Stimulated activated naive CD8-positive, alpha-beta T cell treated with anti-CD3 and anti-CD28 coated beads, Interleukin-15, Interleukin-2, amounts not matched to agents 100 U/mL and 50 U/mL, for 24 hours (primary cell): ENCODE measurements at regions not wholly inside any gene's neighbourhood (a gene's known extent, or its start where the extent isn't known, plus 50 kb on each side); places are given as distances from the start of the nearest gene placed in this dataset.
A peak's percentile ranks its signal among the peaks of the same experiment; 100 is the strongest.
"Not testable (repeated sequence)": the region's sequence is repeated elsewhere in the genome, so short reads cannot be mapped to it uniquely, and the experiment has no call there.

Experiments
- ATAC-seq: fragments of 150-1000 bp; cut with Tn5 transposase; one replicate; pipeline ENCODE4 v1.10.0; 2021
- DNase-seq: peaks from one replicate; pipeline ENCODE4 v3.0.0; 2021

- no peak for DNase-seq
- ATAC-seq = no peak
Measured at GRCh38 chr7:23887660-23888059, 177.6 kb downstream of the STK31 start.

- ATAC-seq = no peak
- no peak for DNase-seq
Measured at GRCh38 chr7:23888958-23889357, 178.9 kb downstream of the STK31 start.

DNA sequence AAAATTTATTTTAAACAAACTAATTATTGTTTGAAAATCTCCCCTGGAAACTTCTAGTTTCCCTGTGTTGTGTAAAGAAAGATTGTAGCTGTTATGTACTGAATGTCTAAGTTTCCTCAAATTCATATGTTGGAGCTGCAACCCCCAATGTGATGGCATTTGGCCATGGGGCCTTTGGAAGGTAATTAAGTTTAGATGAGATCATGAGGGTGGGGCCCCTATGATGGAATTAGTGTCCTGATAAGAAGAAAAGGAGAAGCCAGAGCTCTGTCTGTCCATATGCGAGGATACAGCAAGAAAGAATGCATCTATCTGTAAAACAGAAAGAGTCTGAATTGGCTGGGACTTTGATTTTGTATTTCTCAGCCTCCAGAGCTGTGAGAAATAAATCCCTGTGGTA is 179.5 kb downstream of the STK31 start:
- DNase-seq = no peak
- no peak for ATAC-seq

DNA sequence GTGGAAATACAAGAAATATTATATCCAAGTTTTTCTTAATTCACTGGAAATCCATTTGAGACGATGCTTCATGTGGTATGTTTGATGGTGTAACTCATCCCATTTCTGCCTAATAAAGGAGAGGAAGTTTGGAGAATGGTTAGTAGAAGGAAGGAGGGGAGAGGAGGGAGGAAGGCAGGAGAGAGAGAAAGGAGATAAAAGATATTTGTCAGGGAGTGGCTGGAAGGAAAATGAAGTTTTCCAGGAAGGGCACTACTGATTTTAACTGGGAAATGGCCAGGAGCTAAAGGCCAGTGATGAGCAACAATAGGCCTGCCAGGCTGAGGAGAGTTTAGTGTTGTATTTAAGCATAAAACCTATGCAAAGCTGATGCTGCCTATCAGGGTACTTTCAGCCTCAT is 182.0 kb downstream of the STK31 start:
- DNase-seq (no peak), ATAC-seq (no peak)

- ATAC-seq (peak; percentile 42), DNase-seq (no peak)
Measured at GRCh38 chr7:23893176-23893941, 183.3 kb downstream of the STK31 start.

DNA sequence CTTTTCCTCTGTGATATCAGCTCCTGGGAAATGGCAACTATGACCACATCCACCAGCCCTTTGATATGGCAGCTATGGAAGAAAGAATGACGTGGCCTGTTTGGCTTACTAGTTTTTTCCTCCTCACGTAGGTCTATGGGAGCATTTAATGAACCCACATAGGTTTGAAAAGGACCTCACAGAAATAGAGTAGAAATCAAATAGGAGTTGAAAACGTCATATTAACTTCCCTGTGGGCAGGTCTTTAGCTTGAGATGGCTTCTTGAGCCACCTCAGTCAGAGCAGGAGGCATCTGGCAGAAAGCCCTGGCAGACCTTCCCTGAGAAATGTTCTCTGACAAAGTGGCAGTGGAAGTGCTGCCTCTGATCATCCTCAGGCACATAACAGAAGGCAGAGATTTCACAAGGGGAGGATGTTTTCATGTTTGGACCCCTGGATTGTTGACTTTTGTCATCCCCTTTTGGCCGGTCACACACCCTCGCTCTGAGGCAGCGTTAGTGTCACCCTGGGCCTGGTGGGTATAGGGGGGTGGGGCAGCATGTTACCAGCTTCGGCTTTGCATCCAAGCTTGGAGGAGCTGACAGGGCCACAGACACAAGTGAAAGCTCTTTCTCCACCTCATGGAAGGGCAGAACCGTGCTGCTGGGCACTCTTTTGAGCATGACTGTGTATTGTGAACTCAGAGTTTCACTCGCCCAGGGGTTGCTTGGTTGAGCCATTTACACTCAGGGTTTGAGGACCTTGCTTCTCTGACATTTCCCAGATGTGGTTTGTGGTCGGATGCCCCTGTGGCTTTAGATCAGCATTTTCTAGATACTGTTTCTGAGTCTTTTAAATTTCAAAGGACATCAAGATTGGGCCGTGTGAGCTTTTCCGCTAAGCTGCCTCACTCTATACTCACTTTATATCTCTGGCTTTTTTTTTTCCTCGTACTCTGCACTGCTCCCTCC is 184.2 kb downstream of the STK31 start:
- DNase-seq = peak; percentile 69
- ATAC-seq = peak; percentile 86

- ATAC-seq (peak; percentile 25), DNase-seq (no peak)
Measured at GRCh38 chr7:23894892-23895569, 185.0 kb downstream of the STK31 start.

DNA sequence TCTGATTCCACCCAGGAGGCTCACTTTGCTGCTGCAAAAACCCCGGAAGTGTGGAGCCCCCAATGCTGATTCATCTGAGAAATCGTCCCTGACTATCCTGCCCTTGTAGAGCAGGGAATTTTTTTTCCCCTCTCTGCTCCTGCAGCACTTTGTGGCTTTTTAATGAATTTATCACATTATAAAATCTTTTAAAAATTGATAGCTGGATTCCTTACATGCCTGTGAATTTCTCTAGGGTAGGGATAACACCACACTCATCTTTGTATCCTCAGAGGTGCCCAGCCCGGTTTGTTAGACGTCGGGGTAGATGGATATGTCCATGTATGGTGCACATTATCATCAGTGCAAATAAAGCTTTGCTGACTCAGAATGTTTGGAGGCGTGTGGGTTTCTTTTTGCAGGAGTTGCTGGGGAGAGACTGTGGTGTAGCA is 185.7 kb downstream of the STK31 start:
- no peak for ATAC-seq
- DNase-seq = no peak

- ATAC-seq (no peak), DNase-seq (no peak)
Measured at GRCh38 chr7:23898619-23899018, 188.6 kb downstream of the STK31 start.

- ATAC-seq, DNase-seq: not testable (repeated sequence)
Measured at GRCh38 chr7:23904901-23905300, 194.9 kb downstream of the STK31 start.

DNA sequence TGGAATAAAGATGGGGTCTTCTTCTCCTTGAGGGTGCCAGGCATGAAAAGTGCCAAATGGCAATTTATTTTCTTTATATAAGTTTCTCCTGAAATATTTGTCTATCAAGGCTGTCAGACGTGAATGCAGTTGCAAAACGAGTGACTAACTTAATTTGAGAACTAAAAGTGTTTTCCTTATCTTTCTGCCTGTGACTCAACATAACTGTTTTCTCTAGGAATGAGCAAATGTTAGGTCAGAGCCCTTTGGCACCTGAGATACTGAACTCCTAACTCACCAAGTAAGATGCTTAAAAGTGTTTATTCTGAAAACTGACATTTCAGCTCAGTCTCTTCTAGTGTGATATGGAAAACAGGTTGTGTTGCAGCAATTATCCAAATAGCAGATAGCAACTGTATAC is 197.0 kb downstream of the STK31 start:
- DNase-seq (no peak), ATAC-seq (no peak)

DNA sequence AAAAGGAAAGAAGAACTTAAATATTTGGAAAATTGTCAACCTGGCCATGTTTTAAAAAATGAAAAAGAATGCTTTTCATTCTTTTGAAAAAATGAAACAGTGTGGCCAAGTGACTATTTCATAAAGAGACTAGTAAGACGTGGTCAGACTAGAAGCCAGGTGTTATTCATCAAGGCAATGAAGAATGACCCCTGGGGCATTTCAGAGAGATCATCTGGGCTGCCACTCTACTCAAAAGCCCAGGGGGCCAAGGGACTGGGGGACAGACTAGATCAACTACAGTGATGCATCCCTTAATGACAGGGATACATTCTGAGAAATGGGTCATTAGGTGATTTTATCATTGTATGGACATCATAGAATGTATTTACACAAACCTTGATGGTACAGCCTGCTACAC is 199.4 kb downstream of the STK31 start:
- no peak for ATAC-seq

GRCh38 chr7:23912065-23912464 is 202.0 kb downstream of the STK31 start:
- DNase-seq (no peak), ATAC-seq (no peak)

More for the DNA sequence above, 199.4 kb downstream of the STK31 start:
- DNase-seq = no peak

GRCh38 chr7:23913016-23913415 is 203.0 kb downstream of the STK31 start:
- ATAC-seq = no peak
- DNase-seq = no peak

DNA sequence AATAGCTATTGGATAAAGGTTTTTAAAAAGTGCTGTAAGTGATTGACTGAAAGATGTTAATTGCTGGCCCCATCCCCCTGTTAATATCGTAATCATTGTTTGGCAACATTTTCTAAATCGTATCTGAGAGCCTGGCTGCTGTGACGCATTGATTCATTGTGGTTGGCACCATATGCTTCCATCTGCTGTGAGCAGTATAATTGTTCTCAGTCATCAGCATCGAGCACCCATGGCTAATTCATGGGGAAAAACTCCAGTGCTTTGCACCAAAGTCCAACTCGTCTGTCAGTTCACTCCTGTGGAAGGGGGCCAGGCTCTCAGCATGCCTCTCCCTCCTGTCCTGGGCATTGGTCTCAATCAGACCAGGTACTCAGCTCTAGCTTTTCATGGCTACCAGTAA is 205.2 kb downstream of the STK31 start:
- DNase-seq (no peak), ATAC-seq (no peak)

GRCh38 chr7:23918286-23918685 is 208.3 kb downstream of the STK31 start:
- DNase-seq (no peak), ATAC-seq (no peak)

GRCh38 chr7:23918856-23919255 is 208.8 kb downstream of the STK31 start:
- DNase-seq (no peak), ATAC-seq (no peak)

DNA sequence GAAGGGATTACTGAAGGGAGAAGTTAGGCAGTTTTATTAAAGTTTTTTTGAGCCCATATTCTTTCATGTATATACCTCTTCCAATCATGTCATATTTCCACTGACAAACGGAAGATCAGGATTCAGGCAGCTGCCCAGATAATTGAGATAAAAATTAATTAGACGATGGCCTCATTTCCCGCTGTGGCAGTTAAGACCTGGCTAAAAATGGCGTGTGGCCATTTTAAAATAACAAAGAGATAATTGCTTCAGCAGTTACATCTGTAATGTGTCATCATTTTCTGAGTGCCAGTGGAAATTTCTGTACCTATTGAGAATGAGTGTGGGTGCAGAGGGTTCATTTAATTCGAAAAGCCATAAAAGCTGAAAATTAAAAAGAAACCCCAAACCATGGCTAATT is 215.1 kb downstream of the STK31 start:
- DNase-seq (no peak), ATAC-seq (no peak)

DNA sequence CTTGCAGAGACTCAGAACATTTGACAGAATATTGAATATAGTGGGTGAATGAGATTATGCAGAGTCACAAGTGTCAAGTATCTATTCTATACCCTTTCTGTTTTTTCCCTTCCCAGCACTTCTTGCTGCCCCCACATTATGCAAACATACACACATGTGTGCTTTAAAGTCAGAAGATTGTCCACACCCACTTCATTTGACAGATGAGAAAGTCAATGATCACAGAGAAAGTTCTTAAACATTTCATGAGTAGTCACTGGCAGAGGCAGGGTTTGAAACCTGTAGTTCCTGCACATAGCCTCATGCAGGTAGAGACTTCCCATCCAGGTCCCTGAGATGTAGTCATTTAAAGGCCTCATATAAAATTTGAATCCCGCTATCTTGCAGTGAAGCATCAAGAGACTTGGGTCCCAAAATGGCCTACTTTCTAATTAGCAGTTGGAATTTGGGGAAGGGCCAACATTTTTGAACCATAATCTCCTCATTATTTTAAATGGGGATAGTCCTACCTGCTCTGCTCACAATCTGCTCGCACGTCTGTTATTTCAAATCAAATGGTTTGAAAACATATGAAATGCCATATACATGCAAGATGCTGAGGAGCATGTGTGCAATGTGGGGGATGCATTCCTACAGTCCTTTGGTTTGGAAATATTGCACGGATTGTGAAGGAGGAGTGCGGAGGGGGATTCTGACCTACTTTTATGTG is 217.8 kb downstream of the STK31 start:
- no peak for ATAC-seq
- DNase-seq = no peak

DNA sequence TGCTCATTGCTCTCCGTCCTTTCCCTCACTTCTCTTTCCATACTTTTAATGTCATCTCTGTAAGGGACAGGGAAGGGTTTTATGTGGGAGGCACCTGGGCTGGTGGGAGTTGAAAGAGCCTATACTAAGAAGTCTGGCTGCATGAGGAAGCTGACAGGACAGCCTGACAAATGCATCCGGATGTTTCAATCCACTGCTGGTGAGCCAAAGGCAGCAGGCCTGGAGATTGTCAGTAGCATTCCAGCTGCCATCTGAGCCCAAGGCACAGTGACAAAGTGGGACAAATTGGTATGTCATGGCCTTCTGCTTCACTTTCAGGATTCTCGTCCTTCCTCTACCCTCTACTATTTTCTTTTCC is 218.4 kb downstream of the STK31 start:
- ATAC-seq (no peak), DNase-seq (no peak)

DNA sequence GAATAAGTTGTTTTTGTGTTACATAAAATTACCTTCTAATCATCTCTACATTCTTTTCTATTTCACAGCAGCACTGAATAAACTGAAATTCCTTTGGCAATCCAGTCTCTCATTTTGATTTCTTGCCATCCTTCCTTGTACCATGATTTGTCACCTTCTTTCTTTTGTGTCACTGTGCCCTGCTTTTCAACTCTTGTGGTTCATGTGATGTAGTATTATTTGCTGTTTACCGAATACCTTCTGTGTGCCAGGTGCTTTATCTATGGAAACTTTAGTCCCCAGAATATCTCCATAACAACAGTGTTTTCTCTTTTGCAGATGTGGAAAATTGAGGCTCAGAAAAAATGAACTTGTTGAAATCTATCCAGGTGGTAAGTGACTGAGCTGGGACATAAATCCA is 220.3 kb downstream of the STK31 start:
- no peak for ATAC-seq
- DNase-seq = no peak

DNA sequence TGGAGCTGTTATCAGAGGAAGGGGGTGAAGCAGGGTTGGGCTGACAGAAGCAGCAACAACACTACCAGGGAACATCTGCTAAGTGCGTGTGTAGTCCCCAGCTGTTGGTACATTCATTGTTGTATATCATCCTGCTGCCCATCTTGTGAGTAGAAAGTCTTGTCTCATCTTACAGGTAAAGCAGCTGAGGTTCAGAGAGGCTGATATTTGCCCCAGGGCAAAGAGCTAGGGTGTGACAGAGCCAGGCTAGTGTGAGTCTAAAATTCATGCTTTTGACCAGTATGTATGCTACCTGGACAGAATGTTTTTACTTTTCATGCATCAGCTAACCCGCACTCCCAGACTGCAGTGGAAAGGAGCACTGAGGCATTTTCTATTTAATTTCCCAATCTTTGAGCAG is 221.6 kb downstream of the STK31 start:
- DNase-seq = no peak
- ATAC-seq = no peak
